Activated CD4-positive, alpha-beta T cell treated with anti-CD3 and anti-CD28 coated beads, Interleukin-2, amount 50 U/mL, for 24 hours (primary cell): ENCODE measurements at regions not wholly inside any gene's neighbourhood (a gene's known extent, or its start where the extent isn't known, plus 50 kb on each side); places are given as distances from the start of the nearest gene placed in this dataset.
"Not testable (repeated sequence)": the region's sequence is repeated elsewhere in the genome, so short reads cannot be mapped to it uniquely, and the experiment has no call there.

Experiments
- DNase-seq, 2 donors: peaks; one replicate each; pipeline ENCODE4 v3.0.0-alpha.2; 2020; ENCODE audit warnings: low read depth in 1 of 2, low spot score in 1 of 2

GRCh38 chr20:1757606-1758512, 100.3 kb upstream of the SIRPG start:
- no peak for DNase-seq

GRCh38 chr20:1757072-1757471, 99.5 kb upstream of the SIRPG start:
- DNase-seq = no peak

GRCh38 chr20:1754749-1755148, 97.2 kb upstream of the SIRPG start:
- no peak for DNase-seq

GRCh38 chr20:1754306-1754705, 96.7 kb upstream of the SIRPG start:
- DNase-seq = no peak

GRCh38 chr20:1752045-1752444, 94.5 kb upstream of the SIRPG start:
- DNase-seq = no peak

GRCh38 chr20:1748777-1749176, 91.2 kb upstream of the SIRPG start:
- no peak for DNase-seq

- DNase-seq = no peak
Observed at GRCh38 chr20:1747953-1748577, 90.5 kb upstream of the SIRPG start.

- DNase-seq = not testable (repeated sequence)
Observed at GRCh38 chr20:1742049-1742434, 84.5 kb upstream of the SIRPG start.

- DNase-seq = no peak
Observed at GRCh38 chr20:1741309-1742048, 83.9 kb upstream of the SIRPG start.

- DNase-seq = no peak
Observed at GRCh38 chr20:1737134-1737533, 79.6 kb upstream of the SIRPG start.

- DNase-seq = no peak
Observed at GRCh38 chr20:1735417-1736089, 78.0 kb upstream of the SIRPG start.

GRCh38 chr20:1734269-1734858, 76.8 kb upstream of the SIRPG start:
- DNase-seq = peak in 1 of 2 donors; percentile 30

- peak in 1 of 2 donors; percentile 25 for DNase-seq
Observed at GRCh38 chr20:1731828-1732375, 74.3 kb upstream of the SIRPG start.

- DNase-seq = not testable (repeated sequence)
Observed at GRCh38 chr20:1730981-1731711, 73.6 kb upstream of the SIRPG start.

GRCh38 chr20:1727303-1727702, 69.7 kb upstream of the SIRPG start:
- DNase-seq = not testable (repeated sequence)

GRCh38 chr20:1724901-1725300, 67.3 kb upstream of the SIRPG start:
- no peak for DNase-seq

GRCh38 chr20:1722513-1723050, 65.0 kb upstream of the SIRPG start:
- no peak for DNase-seq

- no peak for DNase-seq
Observed at GRCh38 chr20:1721687-1722512, 64.3 kb upstream of the SIRPG start.
